GM19238 (cell line): ENCODE measurements at regions not wholly inside any gene's neighbourhood (a gene's known extent, or its start where the extent isn't known, plus 50 kb on each side); places are given as distances from the start of the nearest gene placed in this dataset.
"Not testable (repeated sequence)": the region's sequence is repeated elsewhere in the genome, so short reads cannot be mapped to it uniquely, and the experiment has no call there.

Experiments used
- DNase-seq: peaks from one replicate; pipeline ENCODE4 v3.0.0; 2011; ENCODE audit warnings: low spot score; ENCODE audit not compliant: insufficient read length

GRCh38 chr1:41994195-41994894 is 75.6 kb upstream of the HIVEP3 start:
- DNase-seq: no peak

GRCh38 chr1:41983451-41983850 is 64.7 kb upstream of the HIVEP3 start:
- no peak for DNase-seq

GRCh38 chr1:41981796-41982195 is 63.1 kb upstream of the HIVEP3 start:
- DNase-seq: no peak

- DNase-seq: peak; percentile 19
Observed at GRCh38 chr1:41980827-41981653, 62.3 kb upstream of the HIVEP3 start.

- no peak for DNase-seq
Observed at GRCh38 chr1:41978986-41979385, 60.3 kb upstream of the HIVEP3 start.

- DNase-seq: no peak
Observed at GRCh38 chr1:41977326-41977725, 58.6 kb upstream of the HIVEP3 start.

GRCh38 chr1:41976671-41977070 is 57.9 kb upstream of the HIVEP3 start:
- DNase-seq: no peak

- no peak for DNase-seq
Observed at GRCh38 chr1:41975850-41976569, 57.3 kb upstream of the HIVEP3 start.

GRCh38 chr1:41975121-41975520 is 56.4 kb upstream of the HIVEP3 start:
- no peak for DNase-seq

- DNase-seq: not testable (repeated sequence)
Observed at GRCh38 chr1:41968557-41968956, 49.8 kb upstream of the HIVEP3 start.
